RWPE2 (cell line): ENCODE measurements at regions not wholly inside any gene's neighbourhood (a gene's known extent, or its start where the extent isn't known, plus 50 kb on each side); places are given as distances from the start of the nearest gene placed in this dataset.

Source experiments
- ATAC-seq: fragments of 200-7000 bp; cut with Tn5 transposase; 3 replicates; pipeline ENCODE4 v1.9.1; 2021; ENCODE audit warnings: low read depth
- DNase-seq: peaks from one replicate; pipeline ENCODE4 v3.0.0-alpha.2; 2020; ENCODE audit warnings: low spot score
- H3K27ac ChIP-seq: fragments of 450-650 bp; 2 replicates; pipeline ENCODE4 v1.5.1; 2017; ENCODE audit warnings: mild to moderate bottlenecking; ENCODE audit not compliant: poor library complexity, severe bottlenecking
- H3K27me3 ChIP-seq: fragments of 250-450 bp; sonication (Bioruptor Pico); 2 replicates; pipeline ENCODE4 v1.5.1; 2021; ENCODE audit warnings: mild to moderate bottlenecking, moderate library complexity; ENCODE audit not compliant: insufficient read depth, poor library complexity, severe bottlenecking
- H3K36me3 ChIP-seq: fragments of 250-450 bp; sonication (Bioruptor Pico); 2 replicates; pipeline ENCODE4 v1.5.1; 2020; ENCODE audit warnings: low read depth, mild to moderate bottlenecking, moderate library complexity
- H3K4me1 ChIP-seq: fragments of 250-450 bp; sonication (Bioruptor Pico); 2 replicates; pipeline ENCODE4 v1.5.1; 2021; ENCODE audit warnings: mild to moderate bottlenecking, moderate library complexity; ENCODE audit not compliant: insufficient read depth, poor library complexity, severe bottlenecking
- H3K4me3 ChIP-seq: fragments of 250-450 bp; sonication (Bioruptor Pico); 2 replicates; pipeline ENCODE4 v1.5.1; 2021; ENCODE audit warnings: mild to moderate bottlenecking, moderate library complexity; ENCODE audit not compliant: severe bottlenecking
- H3K9me3 ChIP-seq: fragments of 250-450 bp; sonication (Bioruptor Pico); 2 replicates; pipeline ENCODE4 v1.5.1; 2021; ENCODE audit warnings: mild to moderate bottlenecking, moderate library complexity; ENCODE audit not compliant: severe bottlenecking
- TF ChIP-seq, protein P1 (sequence below): fragments of 450-650 bp; IDR thresholded peaks from one replicate; pipeline ENCODE4 v1.5.1; 2017; ENCODE audit warnings: mild to moderate bottlenecking, moderate library complexity; ENCODE audit not compliant: poor library complexity, severe bottlenecking

DNA sequence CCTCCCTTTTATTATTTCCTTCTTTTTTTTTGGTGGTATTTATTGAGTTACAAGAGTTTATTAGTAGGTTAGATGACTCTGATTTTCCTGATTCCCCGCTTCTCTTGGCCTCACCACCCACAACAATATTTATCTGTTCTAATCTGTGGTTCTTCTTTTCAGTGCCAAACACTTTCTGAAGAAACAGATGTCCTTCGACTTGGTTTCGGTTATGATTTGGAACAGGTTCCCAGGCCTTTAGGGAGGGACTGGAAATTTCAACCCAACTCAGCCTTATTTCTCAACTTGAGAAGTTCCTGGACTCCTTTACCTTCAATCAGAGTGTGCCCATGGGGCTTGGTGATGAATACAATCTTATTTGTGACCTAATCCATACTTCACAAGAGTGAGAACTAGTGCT, 108.1 kb downstream of the UCHL1 start:
- H3K27me3 ChIP-seq: no peaks in the 10 kb centered on the region
- peaks cover 14% of the 10 kb centered on the region for H3K4me1 ChIP-seq
- H3K36me3 ChIP-seq: peaks cover 36% of the 10 kb centered on the region
- no peak for ATAC-seq
- H3K9me3 ChIP-seq: no peaks in the 10 kb centered on the region
- H3K4me3 ChIP-seq: no peak overlapping the region
- TF ChIP-seq, protein P1, sequence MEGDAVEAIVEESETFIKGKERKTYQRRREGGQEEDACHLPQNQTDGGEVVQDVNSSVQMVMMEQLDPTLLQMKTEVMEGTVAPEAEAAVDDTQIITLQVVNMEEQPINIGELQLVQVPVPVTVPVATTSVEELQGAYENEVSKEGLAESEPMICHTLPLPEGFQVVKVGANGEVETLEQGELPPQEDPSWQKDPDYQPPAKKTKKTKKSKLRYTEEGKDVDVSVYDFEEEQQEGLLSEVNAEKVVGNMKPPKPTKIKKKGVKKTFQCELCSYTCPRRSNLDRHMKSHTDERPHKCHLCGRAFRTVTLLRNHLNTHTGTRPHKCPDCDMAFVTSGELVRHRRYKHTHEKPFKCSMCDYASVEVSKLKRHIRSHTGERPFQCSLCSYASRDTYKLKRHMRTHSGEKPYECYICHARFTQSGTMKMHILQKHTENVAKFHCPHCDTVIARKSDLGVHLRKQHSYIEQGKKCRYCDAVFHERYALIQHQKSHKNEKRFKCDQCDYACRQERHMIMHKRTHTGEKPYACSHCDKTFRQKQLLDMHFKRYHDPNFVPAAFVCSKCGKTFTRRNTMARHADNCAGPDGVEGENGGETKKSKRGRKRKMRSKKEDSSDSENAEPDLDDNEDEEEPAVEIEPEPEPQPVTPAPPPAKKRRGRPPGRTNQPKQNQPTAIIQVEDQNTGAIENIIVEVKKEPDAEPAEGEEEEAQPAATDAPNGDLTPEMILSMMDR: no peak
- H3K27ac ChIP-seq: peak overlapping the region; percentile 85
- no peak for DNase-seq

DNA sequence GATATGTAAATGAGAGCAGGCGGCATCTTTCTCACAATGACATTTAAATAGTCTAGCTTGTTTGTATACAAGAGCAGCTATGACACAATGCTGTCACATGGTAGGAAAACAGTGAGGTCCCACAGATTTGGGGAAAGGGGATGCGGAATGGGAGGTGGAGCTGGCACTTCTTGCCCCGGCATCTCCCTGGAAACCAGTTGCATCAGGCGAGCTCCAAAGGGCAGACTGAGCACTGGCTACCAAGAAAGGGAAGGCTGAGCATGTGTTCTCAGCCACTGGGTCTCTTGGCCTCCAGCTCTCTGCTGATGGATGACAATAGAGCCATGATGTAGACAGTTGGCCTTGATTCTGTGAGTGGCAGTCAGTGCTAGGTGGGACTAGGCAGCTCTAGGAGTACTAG, 109.0 kb downstream of the UCHL1 start:
- Histone ChIP-seq H3K27ac (no peak overlapping the region), H3K4me3 (no peak overlapping the region), H3K9me3 (no peaks in the 10 kb centered on the region), H3K36me3 (peaks cover 36% of the 10 kb centered on the region), H3K4me1 (peaks cover 14% of the 10 kb centered on the region), H3K27me3 (no peaks in the 10 kb centered on the region)
- TF ChIP-seq, protein P1: no peak
- ATAC-seq: no peak
- no peak for DNase-seq

DNA sequence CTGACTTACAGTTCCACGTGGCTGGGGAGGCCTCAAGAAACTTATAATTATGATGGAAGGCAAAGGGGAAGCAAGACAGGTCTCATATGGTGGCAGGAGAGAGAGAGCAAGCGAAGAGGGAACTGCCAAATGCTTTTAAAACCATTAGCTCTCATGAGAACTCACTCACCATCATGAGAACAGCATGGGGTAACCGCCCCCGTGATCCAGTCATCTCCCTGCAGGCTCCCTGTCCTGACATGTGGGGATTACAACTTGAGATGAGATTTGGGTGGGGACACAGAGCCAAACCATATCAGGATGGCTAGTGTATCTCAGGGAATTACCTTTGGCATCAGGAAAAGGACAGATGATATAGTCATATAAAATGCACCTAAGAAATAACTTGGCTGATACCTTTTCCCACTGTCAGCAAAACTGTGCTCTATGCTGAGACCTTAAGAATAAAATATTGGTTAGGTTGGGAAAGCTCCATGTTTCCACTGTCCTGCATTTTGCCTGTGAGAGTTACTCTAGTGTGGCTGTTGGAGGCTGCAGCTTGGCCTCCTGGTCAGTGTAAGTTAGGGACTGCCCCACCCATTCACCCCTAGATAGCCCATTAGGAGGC, 110.3 kb downstream of the UCHL1 start:
- ATAC-seq (no peak), DNase-seq (no peak)
- no peak overlapping the region for H3K27ac ChIP-seq
- TF ChIP-seq, protein P1: no peak
- no peak overlapping the region for H3K4me3 ChIP-seq
- H3K36me3 ChIP-seq: peaks cover 36% of the 10 kb centered on the region
- H3K4me1 ChIP-seq: peaks cover 14% of the 10 kb centered on the region
- no peaks in the 10 kb centered on the region for H3K9me3 ChIP-seq
- H3K27me3 ChIP-seq: no peaks in the 10 kb centered on the region

DNA sequence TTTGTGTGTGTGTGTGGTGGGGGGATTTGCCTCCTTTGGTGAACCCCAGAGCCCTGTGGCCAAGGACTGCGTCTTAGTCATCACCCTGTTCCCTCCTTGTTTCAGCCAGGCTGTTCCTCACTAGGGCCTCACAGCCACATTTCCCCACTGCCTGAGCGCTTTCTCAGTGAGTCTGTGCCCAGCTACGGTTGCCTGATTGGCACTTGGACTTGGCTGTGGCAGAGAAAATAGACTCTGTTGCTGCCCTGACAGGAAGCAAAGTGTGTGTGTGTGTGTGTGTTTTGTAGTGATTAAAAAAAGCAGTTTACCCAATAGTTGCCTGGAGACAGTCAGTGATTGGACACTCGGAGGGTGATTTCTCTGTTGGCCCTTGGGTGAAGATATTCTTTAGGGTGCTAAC, 113.0 kb downstream of the UCHL1 start:
- peaks cover 1% of the 10 kb centered on the region for H3K4me1 ChIP-seq
- ATAC-seq (no peak), DNase-seq (no peak)
- H3K36me3 ChIP-seq: peaks cover 38% of the 10 kb centered on the region
- no peaks in the 10 kb centered on the region for H3K27me3 ChIP-seq
- H3K27ac ChIP-seq: no peak overlapping the region
- H3K4me3 ChIP-seq: no peak overlapping the region
- H3K9me3 ChIP-seq: no peaks in the 10 kb centered on the region
- TF ChIP-seq, protein P1: no peak

DNA sequence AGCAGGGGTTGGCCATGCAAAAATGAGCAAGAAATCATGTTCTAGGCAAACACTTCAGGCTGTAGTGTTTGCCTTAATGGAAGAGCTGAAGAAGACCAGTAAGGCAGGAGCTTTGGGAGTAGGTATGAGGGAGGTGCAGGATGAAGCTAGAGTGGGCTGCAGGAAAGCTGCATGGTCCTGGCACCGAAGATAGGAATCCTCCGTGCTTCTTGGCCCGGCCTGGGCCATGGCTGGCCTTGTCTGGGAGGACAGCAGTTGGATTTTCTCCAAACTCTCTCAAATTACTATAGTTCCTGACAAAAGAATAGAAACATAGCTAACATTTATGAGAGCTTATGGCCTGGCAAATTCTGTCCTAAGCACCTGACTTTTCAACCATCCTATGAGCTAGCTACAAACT, 116.5 kb downstream of the UCHL1 start:
- Histone ChIP-seq H3K36me3 (peaks cover 27% of the 10 kb centered on the region), H3K27me3 (no peaks in the 10 kb centered on the region), H3K9me3 (no peaks in the 10 kb centered on the region), H3K4me3 (no peak overlapping the region), H3K4me1 (peaks cover 13% of the 10 kb centered on the region), H3K27ac (no peak overlapping the region)
- no peak for DNase-seq
- no peak for ATAC-seq
- TF ChIP-seq, protein P1: no peak
